ENCODE measurements at regions not wholly inside any gene's neighbourhood (a gene's known extent, or its start where the extent isn't known, plus 50 kb on each side); places are given as distances from the start of the nearest gene placed in this dataset.
"Not testable (repeated sequence)": the region's sequence is repeated elsewhere in the genome, so short reads cannot be mapped to it uniquely, and the experiment has no call there.

- peak; percentile 33 to 62 for DNase-seq
These were observed 611.2 kb downstream of the PPP4R3C start for GRCh38 chrX:26851981-26852380.

GRCh38 chrX:26848511-26848910 lies 614.6 kb downstream of the PPP4R3C start:
- no peak for DNase-seq

GRCh38 chrX:26845056-26845455 lies 618.1 kb downstream of the PPP4R3C start:
- DNase-seq: no peak

DNA sequence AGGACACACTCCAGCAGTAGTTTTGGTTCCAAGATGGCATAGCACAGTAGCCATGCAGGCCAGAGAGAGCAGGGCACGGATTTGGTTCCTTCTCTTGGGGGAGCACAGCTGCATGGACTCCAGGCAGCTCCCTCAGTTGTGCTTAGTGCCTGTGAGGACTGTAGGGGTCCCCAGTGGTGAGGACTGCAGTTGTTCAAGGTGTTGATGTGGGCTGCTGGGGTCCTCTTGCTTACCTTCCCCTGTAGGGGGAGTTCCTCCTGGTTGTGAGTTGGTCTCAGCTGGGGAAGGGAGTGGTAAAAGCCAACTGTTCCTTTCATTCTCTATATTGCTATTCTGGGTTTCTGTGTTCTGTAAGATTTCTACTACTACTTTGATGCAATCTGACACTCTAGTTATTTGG lies 606.5 kb downstream of the MAGEB5 start:
- no peak for DNase-seq

DNA sequence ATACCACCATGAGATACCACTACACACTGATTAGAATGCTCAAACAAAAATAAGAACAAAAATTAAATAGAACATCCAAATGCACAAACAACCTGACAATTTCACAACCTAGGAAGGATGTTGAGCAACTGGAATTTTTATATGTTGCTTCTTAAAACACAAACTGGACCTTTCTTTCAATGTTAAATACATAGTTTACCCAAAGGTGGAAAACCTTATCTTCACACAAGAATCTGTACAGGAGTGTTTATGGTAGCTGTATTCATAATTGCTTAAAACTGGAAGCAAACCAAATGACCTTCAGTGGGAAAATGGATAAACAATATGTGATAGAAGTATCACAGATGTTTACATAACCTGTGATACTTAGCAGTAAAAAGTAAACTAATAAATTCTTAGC lies 573.8 kb downstream of the MAGEB5 start:
- no peak for DNase-seq

GRCh38 chrX:26788402-26788998 lies 572.5 kb downstream of the MAGEB5 start:
- DNase-seq: no peak

DNA sequence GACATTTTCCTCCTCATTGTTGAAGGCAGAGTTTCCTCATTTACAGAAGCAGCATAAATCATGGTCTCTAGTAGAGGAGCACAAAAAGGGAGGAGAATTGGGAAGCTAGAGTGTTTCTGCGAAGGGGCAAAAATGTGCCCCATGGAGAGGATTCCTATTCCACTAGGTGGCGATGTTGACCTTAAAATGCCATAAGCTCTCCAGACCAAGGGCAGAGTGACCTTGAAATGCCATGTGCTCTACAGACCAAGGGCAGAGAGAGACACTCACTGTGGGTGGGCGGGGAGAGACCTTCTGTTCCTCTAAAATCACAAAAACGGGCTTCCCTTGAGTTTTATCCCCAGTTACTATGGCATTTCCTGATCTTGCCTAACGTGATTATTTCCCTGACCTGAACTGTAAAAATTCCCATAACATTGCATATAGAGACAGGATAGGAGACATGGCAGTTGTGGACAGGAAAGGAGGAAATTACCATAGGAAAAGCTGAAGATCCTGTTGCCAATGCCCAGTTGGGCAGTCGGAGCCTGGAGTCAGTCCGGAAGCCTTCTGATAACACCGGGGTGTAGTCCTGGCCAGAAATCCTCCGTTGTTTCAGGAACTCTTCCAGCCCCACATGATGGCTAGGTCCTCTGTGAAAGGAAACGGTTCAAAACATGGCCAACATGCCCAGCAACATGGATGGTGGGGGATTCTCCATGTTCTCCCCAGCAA lies 567.7 kb downstream of the MAGEB5 start:
- DNase-seq: peak; percentile 54 to 72

- no peak for DNase-seq
These were observed 562.4 kb downstream of the MAGEB5 start for GRCh38 chrX:26778320-26778888.

DNA sequence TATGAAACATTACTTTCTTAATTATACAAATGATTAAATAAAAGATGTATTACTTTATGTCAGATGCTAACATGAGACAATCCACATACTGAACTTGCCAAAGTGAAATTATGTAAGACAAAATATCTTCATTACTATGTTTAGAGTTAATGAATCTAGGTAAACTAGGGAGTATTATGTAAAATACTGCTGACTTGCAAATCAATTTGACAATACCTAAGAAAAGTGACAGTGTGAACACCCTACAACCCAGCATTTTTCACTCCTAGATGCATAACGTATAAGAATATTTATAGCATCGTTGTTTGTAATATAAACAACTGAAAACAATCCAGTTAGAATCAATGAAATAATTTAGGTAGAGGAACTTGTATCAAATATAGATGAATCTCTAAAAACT lies 546.3 kb downstream of the MAGEB5 start:
- no peak for DNase-seq

- not testable (repeated sequence) for DNase-seq
These were observed 539.8 kb downstream of the MAGEB5 start for GRCh38 chrX:26755760-26756159.

- DNase-seq: no peak
These were observed 531.9 kb downstream of the MAGEB5 start for GRCh38 chrX:26747877-26748276.

DNA sequence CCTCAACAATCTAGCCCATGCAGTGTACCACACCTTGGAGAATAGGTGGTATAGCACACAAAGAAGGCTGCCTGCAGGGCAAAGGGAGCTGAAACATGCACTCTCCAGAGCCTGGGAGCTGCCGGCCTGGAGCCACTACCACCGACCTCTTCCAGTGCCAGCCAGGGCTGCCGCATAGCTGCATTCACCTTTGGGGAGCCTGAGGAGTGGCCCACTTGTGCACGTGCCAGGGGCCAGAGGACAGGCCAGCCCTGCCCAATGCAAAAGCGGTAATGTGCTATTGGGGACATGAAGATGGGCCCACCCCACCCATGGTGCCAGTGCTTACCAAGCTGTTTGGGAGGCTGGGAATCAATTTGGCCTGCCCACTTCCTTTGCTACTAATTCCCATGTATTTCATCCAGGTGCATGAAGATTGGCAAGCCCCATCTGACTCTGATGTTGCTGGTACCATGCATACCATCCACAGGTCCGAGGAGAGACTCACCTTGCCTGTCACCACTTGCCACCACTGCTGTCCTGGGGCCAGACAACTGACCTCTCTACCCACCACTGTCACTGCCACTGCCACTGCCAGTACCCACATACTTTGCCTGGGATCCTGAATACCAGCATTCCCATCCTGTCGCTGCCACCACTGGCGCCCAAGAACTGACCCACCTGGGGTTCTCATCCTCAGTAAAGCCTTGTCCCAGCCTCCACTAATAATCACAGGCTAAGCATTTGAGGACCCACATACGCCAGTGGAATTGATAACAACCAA lies 506.9 kb downstream of the MAGEB5 start:
- DNase-seq: no peak

DNA sequence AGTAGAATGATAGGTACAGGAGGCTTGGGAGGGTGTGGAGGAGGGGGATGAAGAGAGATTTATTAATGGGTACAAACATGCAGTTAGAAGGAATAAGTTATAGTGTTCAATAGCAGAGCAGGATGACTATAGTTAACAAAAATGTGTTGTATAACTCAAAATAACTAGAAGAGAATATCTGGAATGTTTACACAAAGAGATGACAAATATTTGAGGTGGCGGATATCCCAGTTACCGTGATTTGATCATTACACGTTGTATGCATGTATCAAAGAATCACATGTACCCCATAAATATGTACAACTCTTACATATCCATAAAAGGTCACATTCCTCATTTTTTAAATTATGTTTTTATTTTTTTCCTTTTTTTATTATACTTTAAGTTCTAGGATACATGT lies 456.6 kb downstream of the MAGEB5 start:
- no peak for DNase-seq

DNA sequence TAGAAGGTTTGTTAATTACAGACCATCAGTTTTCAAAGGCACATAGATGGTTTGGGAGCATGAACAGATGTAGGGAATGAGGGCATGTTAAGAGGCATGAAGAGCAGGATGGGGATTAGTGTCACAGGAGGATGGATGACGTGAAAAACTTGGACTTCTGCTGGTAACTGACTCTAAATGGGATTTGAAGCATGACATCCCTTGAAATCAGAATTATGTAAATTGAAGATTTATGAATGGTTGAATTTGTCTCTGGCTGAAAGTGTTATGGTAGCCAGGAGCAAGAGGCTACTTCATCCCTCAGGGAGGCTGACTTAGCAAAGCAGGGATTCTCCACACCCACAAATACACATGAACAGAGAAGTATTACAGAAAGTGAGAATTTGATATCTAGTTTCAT lies 454.6 kb downstream of the MAGEB5 start:
- DNase-seq: no peak

- no peak for DNase-seq
These were observed 448.9 kb downstream of the MAGEB5 start for GRCh38 chrX:26664919-26665318.

GRCh38 chrX:26653050-26653449 lies 437.1 kb downstream of the MAGEB5 start:
- DNase-seq: no peak

GRCh38 chrX:26651755-26652154 lies 435.8 kb downstream of the MAGEB5 start:
- no peak for DNase-seq

GRCh38 chrX:26649534-26649933 lies 433.6 kb downstream of the MAGEB5 start:
- peak; percentile 17 to 26 for DNase-seq

GRCh38 chrX:26631385-26631784 lies 415.4 kb downstream of the MAGEB5 start:
- no peak for DNase-seq

- no peak for DNase-seq
These were observed 398.0 kb downstream of the MAGEB5 start for GRCh38 chrX:26613956-26614355.

DNA sequence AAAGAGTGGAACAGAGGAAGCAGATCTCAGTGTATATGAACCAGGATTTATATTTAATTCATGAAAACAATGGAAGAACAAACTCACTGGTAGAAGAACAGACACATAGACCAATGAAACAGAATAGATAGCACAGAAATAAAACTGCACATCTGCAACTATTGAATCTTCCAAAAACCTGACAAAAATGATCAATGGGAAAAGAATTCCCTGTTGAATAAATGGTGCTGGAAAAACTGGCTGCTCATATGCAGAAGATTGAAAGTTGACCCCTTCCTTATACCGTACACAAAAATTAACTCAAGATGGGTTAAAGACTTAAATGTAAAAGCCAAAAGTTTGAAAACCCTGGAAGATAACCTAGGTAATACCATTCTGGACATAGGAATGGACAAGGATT lies 391.0 kb downstream of the MAGEB5 start:
- no peak for DNase-seq

DNA sequence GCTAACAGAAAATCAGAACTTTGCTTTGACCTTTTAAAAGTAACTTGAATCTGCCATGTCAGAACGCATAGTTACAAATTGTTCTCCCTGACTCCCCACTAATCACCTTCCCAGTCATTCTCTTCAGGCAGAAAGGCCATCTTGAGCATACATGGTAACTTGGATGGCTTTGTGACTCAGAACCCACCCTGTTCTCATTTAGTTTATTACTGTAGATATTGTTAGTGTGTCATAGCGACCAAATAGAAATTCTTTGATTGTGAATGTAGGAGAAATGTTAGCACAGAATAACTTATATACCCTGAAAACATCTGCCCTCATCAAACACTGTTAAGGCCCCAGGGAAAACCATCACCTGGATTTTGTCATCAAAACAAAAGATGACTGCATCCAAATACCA lies 382.0 kb downstream of the MAGEB5 start:
- DNase-seq: no peak

- DNase-seq: no peak
These were observed 374.9 kb downstream of the MAGEB5 start for GRCh38 chrX:26590849-26591248.

GRCh38 chrX:26586570-26586969 lies 370.6 kb downstream of the MAGEB5 start:
- DNase-seq: peak; percentile 66 to 85

Data from NCI-H2081 (cell line).